Lower lobe of right lung (tissue), 2 donors: ENCODE measurements at regions not wholly inside any gene's neighbourhood (a gene's known extent, or its start where the extent isn't known, plus 50 kb on each side); places are given as distances from the start of the nearest gene placed in this dataset.

ENCODE experiments used
- ATAC-seq, 2 donors: fragments of 200-7000 bp; cut with Tn5 transposase; one replicate each; pipeline ENCODE4 v1.9.1; 2020 to 2022; ENCODE audit warnings: mild to moderate bottlenecking in 2 of 2, moderate library complexity in 2 of 2
- DNase-seq: peaks from one replicate; pipeline ENCODE4 v3.0.0-alpha.2; 2020
- H3K27ac ChIP-seq: fragments of 200-600 bp; one replicate; pipeline ENCODE4 v1.8.0; 2022
- H3K27me3 ChIP-seq: fragments of 200-600 bp; one replicate; pipeline ENCODE4 v1.8.0; 2022; ENCODE audit warnings: low read depth
- H3K36me3 ChIP-seq: fragments of 200-600 bp; one replicate; pipeline ENCODE4 v1.8.0; 2022; ENCODE audit warnings: mild to moderate bottlenecking
- H3K4me1 ChIP-seq: fragments of 200-600 bp; one replicate; pipeline ENCODE4 v1.8.0; 2022
- H3K4me3 ChIP-seq: fragments of 200-600 bp; one replicate; pipeline ENCODE4 v1.8.0; 2022; ENCODE audit warnings: mild to moderate bottlenecking
- H3K9me3 ChIP-seq: fragments of 200-600 bp; one replicate; pipeline ENCODE4 v1.8.0; 2022
- CTCF ChIP-seq: fragments of 200-600 bp; IDR thresholded peaks from one replicate; pipeline ENCODE4 v1.8.0; 2022; ENCODE audit warnings: antibody characterized with exemption, mild to moderate bottlenecking
- intact Hi-C: fragments of 100-400 bp; cut with DNase I; formaldehyde crosslinking; loops from one replicate; pipeline ENCODE4 v1.11.0; 2022
- donor health status: DM: no; HTN: yes; CAD: no; lungs with severe emphysema.

GRCh38 chr2:33678436-33678835 is 79.3 kb upstream of the FAM98A start:
- intact Hi-C loops = no loop called here
- H3K4me1 ChIP-seq = no peaks in the 10 kb centered on the region
- H3K27me3 ChIP-seq = no peaks in the 10 kb centered on the region
- no peak overlapping the region for H3K4me3 ChIP-seq
- no peaks in the 10 kb centered on the region for H3K9me3 ChIP-seq
- no peak for TF ChIP-seq CTCF
- no peak for ATAC-seq
- no peak overlapping the region for H3K27ac ChIP-seq
- H3K36me3 ChIP-seq = no peaks in the 10 kb centered on the region
- DNase-seq = no peak

- peak; percentile 38 for TF ChIP-seq CTCF
Measured at GRCh38 chr2:33673937-33674336, 74.8 kb upstream of the FAM98A start.

GRCh38 chr2:33672896-33673295 is 73.8 kb upstream of the FAM98A start:
- H3K9me3 ChIP-seq = no peaks in the 10 kb centered on the region
- H3K27ac ChIP-seq = no peak overlapping the region
- DNase-seq (no peak), ATAC-seq (no peak)
- H3K4me3 ChIP-seq = no peak overlapping the region
- no peaks in the 10 kb centered on the region for H3K27me3 ChIP-seq
- no peak for TF ChIP-seq CTCF
- no peaks in the 10 kb centered on the region for H3K36me3 ChIP-seq
- intact Hi-C loops = no loop called here
- H3K4me1 ChIP-seq = no peaks in the 10 kb centered on the region

More at GRCh38 chr2:33673937-33674336, 74.8 kb upstream of the FAM98A start:
- Histone ChIP-seq H3K36me3 (no peaks in the 10 kb centered on the region), H3K9me3 (no peaks in the 10 kb centered on the region), H3K4me3 (no peak overlapping the region), H3K27ac (no peak overlapping the region), H3K4me1 (no peaks in the 10 kb centered on the region), H3K27me3 (no peaks in the 10 kb centered on the region)
- ATAC-seq (no peak), DNase-seq (no peak)
- intact Hi-C loops = no loop called here

GRCh38 chr2:33672389-33672788 is 73.3 kb upstream of the FAM98A start:
- no peak for ATAC-seq

GRCh38 chr2:33671198-33671597 is 72.1 kb upstream of the FAM98A start:
- TF ChIP-seq CTCF = no peak
- Histone ChIP-seq H3K36me3 (no peaks in the 10 kb centered on the region), H3K4me1 (no peaks in the 10 kb centered on the region), H3K4me3 (no peak overlapping the region), H3K27ac (no peak overlapping the region), H3K27me3 (no peaks in the 10 kb centered on the region), H3K9me3 (no peaks in the 10 kb centered on the region)
- no peak for DNase-seq
- intact Hi-C loops = no loop called here
- ATAC-seq = no peak

More at GRCh38 chr2:33672389-33672788, 73.3 kb upstream of the FAM98A start:
- no peak for TF ChIP-seq CTCF
- H3K27ac ChIP-seq = no peak overlapping the region
- H3K27me3 ChIP-seq = no peaks in the 10 kb centered on the region
- no peaks in the 10 kb centered on the region for H3K4me1 ChIP-seq
- no peaks in the 10 kb centered on the region for H3K36me3 ChIP-seq
- intact Hi-C loops = no loop called here
- no peak for DNase-seq
- no peaks in the 10 kb centered on the region for H3K9me3 ChIP-seq
- H3K4me3 ChIP-seq = no peak overlapping the region
